SK-N-MC (cell line): ENCODE measurements at regions not wholly inside any gene's neighbourhood (a gene's known extent, or its start where the extent isn't known, plus 50 kb on each side); places are given as distances from the start of the nearest gene placed in this dataset.

Experiments used
- EZH2 ChIP-seq: fragments of 200-600 bp; sonication (generic); IDR thresholded peaks from one replicate; pipeline ENCODE4 v1.6.1; 2017; ENCODE audit warnings: antibody characterized with exemption
- POLR2AphosphoS5 ChIP-seq: IDR thresholded peaks from 2 replicates; pipeline ENCODE4 v1.6.1; 2012; ENCODE audit warnings: mild to moderate bottlenecking, low read depth, low read length, borderline replicate concordance

DNA sequence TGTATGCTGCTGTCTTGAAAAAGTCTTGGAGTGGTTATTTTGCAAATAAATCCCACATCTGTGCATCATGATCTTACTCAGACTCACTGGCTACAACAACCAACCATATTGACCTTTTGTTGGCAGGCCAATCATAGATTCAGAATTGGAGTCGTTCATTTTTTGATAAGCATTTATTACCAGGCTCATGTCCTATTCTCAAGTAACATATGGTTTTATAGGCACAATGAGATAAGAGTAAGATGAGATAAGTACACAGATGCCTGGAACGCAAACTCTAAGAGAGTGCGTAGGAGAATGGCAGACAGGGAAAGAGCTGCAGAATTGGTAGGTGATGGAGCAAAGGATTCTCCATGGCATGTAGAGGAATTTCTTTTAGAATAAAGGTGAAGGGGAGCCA is 71.6 kb upstream of the SLC5A12 start:
- TF ChIP-seq POLR2AphosphoS5: no peak
- TF ChIP-seq EZH2: no peak
